ENCODE measurements at regions not wholly inside any gene's neighbourhood (a gene's known extent, or its start where the extent isn't known, plus 50 kb on each side); places are given as distances from the start of the nearest gene placed in this dataset.

DNA sequence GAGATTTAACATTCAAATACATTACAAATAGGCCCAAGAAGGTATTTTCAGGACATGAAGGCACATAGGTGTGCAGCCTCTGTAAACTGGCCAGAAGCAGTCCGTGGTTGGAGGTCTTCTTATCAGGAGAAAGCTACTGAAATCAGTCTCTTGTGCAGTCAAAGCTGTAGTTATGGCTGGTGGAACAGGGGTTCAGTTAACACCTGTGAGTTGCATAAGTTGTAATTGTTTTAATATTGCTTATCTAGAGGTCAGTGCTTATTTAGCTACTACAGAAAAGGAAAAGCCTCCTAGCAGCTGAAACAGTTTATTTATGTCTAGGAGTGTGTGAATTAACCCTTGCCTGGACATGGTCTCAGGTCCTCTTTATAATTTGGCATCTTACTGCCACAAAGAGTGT lies 377.6 kb upstream of the MDGA2 start:
- Histone ChIP-seq H4K8ac (ENCODE audit: low read depth, low read length) (no peak overlapping the region), H2AFZ (ENCODE audit: insufficient read depth, low read length, poor library complexity) (no peak overlapping the region), H3K4ac (ENCODE audit: low read depth, low read length) (no peak overlapping the region), H2BK120ac (ENCODE audit: insufficient read depth, low read length, poor library complexity) (no peak overlapping the region), H3K9ac (ENCODE audit: low read length) (no peak overlapping the region), H2BK5ac (ENCODE audit: low read depth, low read length, poor library complexity) (no peak overlapping the region), H2AK5ac (ENCODE audit: low read length) (no peak overlapping the region), H3K4me3 (ENCODE audit: low read depth, low read length) (no peak overlapping the region), H3K79me1 (ENCODE audit: low read length) (no peaks in the 10 kb centered on the region), H3K14ac (ENCODE audit: low read length) (no peak overlapping the region), H3K23ac (ENCODE audit: low read length) (no peak overlapping the region), H4K12ac (ENCODE audit: low read depth, low read length) (no peak overlapping the region), H3K27ac (ENCODE audit: low read depth, low read length) (no peak overlapping the region), H4K91ac (ENCODE audit: low read depth, low read length) (no peak overlapping the region), H3K27me3 (ENCODE audit: insufficient read depth, low read length) (no peaks in the 10 kb centered on the region), H3K18ac (ENCODE audit: low read length) (no peak overlapping the region), H3K4me1 (ENCODE audit: control insufficient read depth in 1 of 2, insufficient read depth in 2 of 2, low read length in 2 of 2) (no peaks in the 10 kb centered on the region), H2BK12ac (ENCODE audit: low read length) (no peak overlapping the region), H3K4me2 (ENCODE audit: low read length) (no peak overlapping the region), H3K9me3 (ENCODE audit: insufficient read depth, low read depth, low read length) (no peaks in the 10 kb centered on the region), H3K79me2 (ENCODE audit: control insufficient read depth, insufficient read depth, low read length, poor library complexity) (no peaks in the 10 kb centered on the region), H3K36me3 (ENCODE audit: control insufficient read depth in 1 of 2, insufficient read depth in 2 of 2, low read length in 2 of 2) (no peaks in the 10 kb centered on the region)
- WGBS (ENCODE audit: extremely low coverage, insufficient coverage, insufficient read length): no CpG with 5 or more reads among the region's 1 CpG
- DNase-seq: no peak

DNA sequence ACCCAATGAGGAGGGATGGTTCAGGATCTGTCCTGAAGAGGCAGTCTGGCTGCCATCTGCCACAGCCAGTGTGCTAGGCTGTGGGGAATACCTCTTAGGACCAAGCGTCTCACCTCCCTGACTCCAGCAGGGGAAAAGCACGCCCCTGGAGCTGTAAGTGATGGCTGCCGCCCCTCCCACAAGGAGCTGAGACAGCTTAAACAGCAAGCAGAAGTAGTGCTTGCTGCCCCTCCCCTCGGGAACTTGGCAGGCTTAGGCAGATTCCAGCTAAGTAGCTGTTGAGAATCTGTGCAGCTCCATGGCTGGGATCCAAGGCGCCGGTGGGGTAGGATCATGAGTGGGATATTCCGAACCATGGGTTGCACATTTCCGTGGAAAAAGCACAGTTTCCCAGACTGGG lies 360.4 kb upstream of the MDGA2 start:
- Histone ChIP-seq H4K8ac (ENCODE audit: low read depth, low read length) (no peak overlapping the region), H3K9ac (ENCODE audit: low read length) (no peak overlapping the region), H4K91ac (ENCODE audit: low read depth, low read length) (no peak overlapping the region), H2BK5ac (ENCODE audit: low read depth, low read length, poor library complexity) (no peak overlapping the region), H3K4ac (ENCODE audit: low read depth, low read length) (no peak overlapping the region), H4K12ac (ENCODE audit: low read depth, low read length) (no peak overlapping the region), H3K14ac (ENCODE audit: low read length) (no peak overlapping the region), H2AK5ac (ENCODE audit: low read length) (no peak overlapping the region), H3K36me3 (ENCODE audit: control insufficient read depth in 1 of 2, insufficient read depth in 2 of 2, low read length in 2 of 2) (no peaks in the 10 kb centered on the region), H3K9me3 (ENCODE audit: insufficient read depth, low read depth, low read length) (peaks cover 3% of the 10 kb centered on the region), H3K18ac (ENCODE audit: low read length) (no peak overlapping the region), H3K4me1 (ENCODE audit: control insufficient read depth in 1 of 2, insufficient read depth in 2 of 2, low read length in 2 of 2) (no peaks in the 10 kb centered on the region), H3K27me3 (ENCODE audit: insufficient read depth, low read length) (no peaks in the 10 kb centered on the region), H3K79me2 (ENCODE audit: control insufficient read depth, insufficient read depth, low read length, poor library complexity) (no peaks in the 10 kb centered on the region), H2BK120ac (ENCODE audit: insufficient read depth, low read length, poor library complexity) (no peak overlapping the region), H2AFZ (ENCODE audit: insufficient read depth, low read length, poor library complexity) (no peak overlapping the region), H3K4me3 (ENCODE audit: low read depth, low read length) (no peak overlapping the region), H3K23ac (ENCODE audit: low read length) (no peak overlapping the region), H2BK12ac (ENCODE audit: low read length) (no peak overlapping the region), H3K4me2 (ENCODE audit: low read length) (no peak overlapping the region), H3K79me1 (ENCODE audit: low read length) (no peaks in the 10 kb centered on the region), H3K27ac (ENCODE audit: low read depth, low read length) (no peak overlapping the region)
- WGBS (ENCODE audit: extremely low coverage, insufficient coverage, insufficient read length): no CpG with 5 or more reads among the region's 8 CpGs
- DNase-seq: no peak

DNA sequence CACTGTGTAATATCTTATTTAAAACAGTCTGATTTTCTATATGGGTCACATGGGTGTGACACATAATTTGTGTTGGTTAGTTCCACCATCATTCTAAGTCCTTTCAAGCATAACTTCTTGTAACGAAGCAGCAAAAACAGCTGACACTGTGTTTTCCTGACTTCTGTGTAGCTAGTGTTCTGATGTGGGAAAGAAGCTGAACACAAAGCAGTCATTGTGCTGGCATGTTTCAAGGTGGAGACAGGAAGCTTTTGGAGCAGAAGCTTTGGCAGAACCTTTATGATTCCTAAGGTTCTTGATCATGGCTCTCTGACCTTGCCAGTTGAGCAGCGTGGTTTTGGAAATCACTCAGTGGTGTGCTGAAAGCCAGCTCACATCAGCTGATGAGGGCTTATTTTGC lies 351.7 kb upstream of the MDGA2 start:
- Histone ChIP-seq H4K8ac (ENCODE audit: low read depth, low read length) (no peak overlapping the region), H2AK5ac (ENCODE audit: low read length) (no peak overlapping the region), H3K4me2 (ENCODE audit: low read length) (no peak overlapping the region), H3K79me1 (ENCODE audit: low read length) (no peaks in the 10 kb centered on the region), H3K4me3 (ENCODE audit: low read depth, low read length) (no peak overlapping the region), H3K9ac (ENCODE audit: low read length) (no peak overlapping the region), H3K23ac (ENCODE audit: low read length) (no peak overlapping the region), H3K14ac (ENCODE audit: low read length) (no peak overlapping the region), H4K12ac (ENCODE audit: low read depth, low read length) (no peak overlapping the region), H3K36me3 (ENCODE audit: control insufficient read depth in 1 of 2, insufficient read depth in 2 of 2, low read length in 2 of 2) (no peaks in the 10 kb centered on the region), H3K4ac (ENCODE audit: low read depth, low read length) (no peak overlapping the region), H2BK120ac (ENCODE audit: insufficient read depth, low read length, poor library complexity) (no peak overlapping the region), H3K18ac (ENCODE audit: low read length) (no peak overlapping the region), H3K79me2 (ENCODE audit: control insufficient read depth, insufficient read depth, low read length, poor library complexity) (no peaks in the 10 kb centered on the region), H2BK12ac (ENCODE audit: low read length) (no peak overlapping the region), H3K4me1 (ENCODE audit: control insufficient read depth in 1 of 2, insufficient read depth in 2 of 2, low read length in 2 of 2) (no peaks in the 10 kb centered on the region), H3K27me3 (ENCODE audit: insufficient read depth, low read length) (no peaks in the 10 kb centered on the region), H3K27ac (ENCODE audit: low read depth, low read length) (no peak overlapping the region), H2AFZ (ENCODE audit: insufficient read depth, low read length, poor library complexity) (no peak overlapping the region), H3K9me3 (ENCODE audit: insufficient read depth, low read depth, low read length) (no peaks in the 10 kb centered on the region), H2BK5ac (ENCODE audit: low read depth, low read length, poor library complexity) (no peak overlapping the region), H4K91ac (ENCODE audit: low read depth, low read length) (no peak overlapping the region)
- no peak for DNase-seq
- WGBS (ENCODE audit: extremely low coverage, insufficient coverage, insufficient read length): no CpG with 5 or more reads among the region's 2 CpGs

DNA sequence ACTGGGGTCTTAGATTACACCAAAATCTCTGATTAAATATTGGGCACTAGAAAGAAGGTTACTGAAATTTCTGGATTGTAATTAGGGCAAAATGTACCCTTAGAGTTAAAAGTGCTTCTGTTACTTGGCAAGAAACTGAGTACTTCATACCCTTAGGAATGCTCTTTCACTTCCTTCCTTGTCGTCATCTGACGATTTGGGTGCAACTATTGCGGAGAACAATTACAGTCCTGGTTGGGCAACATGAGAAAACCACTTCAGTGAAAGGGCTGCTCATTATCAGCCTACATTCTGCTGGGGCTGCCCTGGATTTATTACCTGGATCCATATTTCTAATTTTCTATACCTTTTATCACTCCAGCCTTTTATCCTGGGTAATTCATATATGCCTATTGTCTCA lies 348.5 kb upstream of the MDGA2 start:
- Histone ChIP-seq H2BK12ac (ENCODE audit: low read length) (no peak overlapping the region), H3K4me2 (ENCODE audit: low read length) (no peak overlapping the region), H3K9ac (ENCODE audit: low read length) (no peak overlapping the region), H3K9me3 (ENCODE audit: insufficient read depth, low read depth, low read length) (no peaks in the 10 kb centered on the region), H3K4ac (ENCODE audit: low read depth, low read length) (no peak overlapping the region), H3K23ac (ENCODE audit: low read length) (no peak overlapping the region), H4K8ac (ENCODE audit: low read depth, low read length) (no peak overlapping the region), H4K91ac (ENCODE audit: low read depth, low read length) (no peak overlapping the region), H2BK120ac (ENCODE audit: insufficient read depth, low read length, poor library complexity) (no peak overlapping the region), H3K27me3 (ENCODE audit: insufficient read depth, low read length) (no peaks in the 10 kb centered on the region), H3K4me1 (ENCODE audit: control insufficient read depth in 1 of 2, insufficient read depth in 2 of 2, low read length in 2 of 2) (no peaks in the 10 kb centered on the region), H3K79me2 (ENCODE audit: control insufficient read depth, insufficient read depth, low read length, poor library complexity) (no peaks in the 10 kb centered on the region), H2BK5ac (ENCODE audit: low read depth, low read length, poor library complexity) (no peak overlapping the region), H3K79me1 (ENCODE audit: low read length) (no peaks in the 10 kb centered on the region), H3K36me3 (ENCODE audit: control insufficient read depth in 1 of 2, insufficient read depth in 2 of 2, low read length in 2 of 2) (no peaks in the 10 kb centered on the region), H4K12ac (ENCODE audit: low read depth, low read length) (no peak overlapping the region), H3K27ac (ENCODE audit: low read depth, low read length) (no peak overlapping the region), H2AK5ac (ENCODE audit: low read length) (no peak overlapping the region), H3K18ac (ENCODE audit: low read length) (no peak overlapping the region), H3K14ac (ENCODE audit: low read length) (no peak overlapping the region), H3K4me3 (ENCODE audit: low read depth, low read length) (no peak overlapping the region), H2AFZ (ENCODE audit: insufficient read depth, low read length, poor library complexity) (no peak overlapping the region)
- no peak for DNase-seq
- WGBS (ENCODE audit: extremely low coverage, insufficient coverage, insufficient read length): no CpG with 5 or more reads among the region's 3 CpGs
